HUES48 (cell line): ENCODE measurements at regions not wholly inside any gene's neighbourhood (a gene's known extent, or its start where the extent isn't known, plus 50 kb on each side); places are given as distances from the start of the nearest gene placed in this dataset.
"Not testable (repeated sequence)": the region's sequence is repeated elsewhere in the genome, so short reads cannot be mapped to it uniquely, and the experiment has no call there.

Source experiments
- H3K27ac ChIP-seq: one replicate; pipeline ENCODE4 v1.7.0; 2013; ENCODE audit warnings: low read depth, low read length, inconsistent platforms
- H3K27me3 ChIP-seq: 2 replicates; pipeline ENCODE4 v1.6.1; 2013; ENCODE audit warnings: mild to moderate bottlenecking, low read length; ENCODE audit not compliant: control insufficient read depth, insufficient read depth
- H3K36me3 ChIP-seq: 2 replicates; pipeline ENCODE4 v1.6.1; 2013; ENCODE audit warnings: low read length; ENCODE audit not compliant: control insufficient read depth, insufficient read depth
- H3K4me1 ChIP-seq: 2 replicates; pipeline ENCODE4 v1.6.1; 2013; ENCODE audit warnings: mild to moderate bottlenecking, low read length; ENCODE audit not compliant: control insufficient read depth, insufficient read depth
- H3K4me3 ChIP-seq: 2 replicates; pipeline ENCODE4 v1.5.1; 2013; ENCODE audit warnings: mild to moderate bottlenecking, low read depth, low read length
- H3K9ac ChIP-seq: 2 replicates; pipeline ENCODE4 v1.6.1; 2013; ENCODE audit warnings: mild to moderate bottlenecking, low read depth, low read length, moderate library complexity
- H3K9me3 ChIP-seq: 2 replicates; pipeline ENCODE4 v1.6.1; 2013; ENCODE audit warnings: low read length; ENCODE audit not compliant: control insufficient read depth, insufficient read depth

- not testable (repeated sequence) for H3K4me3 ChIP-seq, H3K36me3 ChIP-seq, H3K9ac ChIP-seq, H3K27me3 ChIP-seq, H3K4me1 ChIP-seq, H3K9me3 ChIP-seq, H3K27ac ChIP-seq
Observed at GRCh38 chr9:67175167-67175566, 182.8 kb upstream of the SPATA31A3 start.

GRCh38 chr9:67171721-67172120 lies 179.4 kb upstream of the SPATA31A3 start:
- not testable (repeated sequence) for H3K4me1 ChIP-seq, H3K27me3 ChIP-seq

GRCh38 chr9:67168530-67169157 lies 176.3 kb upstream of the SPATA31A3 start:
- H3K4me1 ChIP-seq, H3K27ac ChIP-seq, H3K27me3 ChIP-seq, H3K9me3 ChIP-seq, H3K36me3 ChIP-seq, H3K4me3 ChIP-seq, H3K9ac ChIP-seq: not testable (repeated sequence)

More at GRCh38 chr9:67171721-67172120, 179.4 kb upstream of the SPATA31A3 start:
- not testable (repeated sequence) for H3K9me3 ChIP-seq, H3K9ac ChIP-seq, H3K4me3 ChIP-seq, H3K27ac ChIP-seq, H3K36me3 ChIP-seq

- H3K36me3 ChIP-seq, H3K9ac ChIP-seq, H3K27me3 ChIP-seq, H3K4me3 ChIP-seq, H3K9me3 ChIP-seq, H3K27ac ChIP-seq, H3K4me1 ChIP-seq: not testable (repeated sequence)
Observed at GRCh38 chr9:67166335-67166734, 174.0 kb upstream of the SPATA31A3 start.

GRCh38 chr9:67162827-67163226 lies 170.5 kb upstream of the SPATA31A3 start:
- H3K4me1 ChIP-seq, H3K4me3 ChIP-seq, H3K9ac ChIP-seq, H3K27me3 ChIP-seq, H3K27ac ChIP-seq, H3K9me3 ChIP-seq, H3K36me3 ChIP-seq: not testable (repeated sequence)

DNA sequence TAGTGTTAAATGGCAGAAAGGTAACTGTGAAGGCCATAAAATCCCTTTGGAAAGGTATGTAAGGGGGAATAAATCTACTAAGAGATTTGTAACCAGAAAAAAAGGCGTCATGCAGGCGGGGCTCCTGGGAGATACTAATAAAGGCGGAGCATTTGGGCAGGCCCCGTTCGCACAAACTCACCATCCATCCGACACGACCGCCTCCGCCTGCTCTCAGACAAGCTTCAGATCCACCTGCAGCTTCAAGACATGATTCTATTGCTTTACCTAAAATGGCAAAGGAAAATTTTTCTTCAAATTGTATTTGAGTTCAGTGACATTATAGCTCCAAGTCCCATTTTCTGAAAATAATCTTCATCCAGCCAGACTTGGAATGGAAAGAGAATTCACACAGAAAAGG lies 162.9 kb upstream of the SPATA31A3 start:
- not testable (repeated sequence) for H3K27me3 ChIP-seq, H3K9ac ChIP-seq, H3K36me3 ChIP-seq, H3K4me3 ChIP-seq, H3K27ac ChIP-seq, H3K4me1 ChIP-seq, H3K9me3 ChIP-seq

DNA sequence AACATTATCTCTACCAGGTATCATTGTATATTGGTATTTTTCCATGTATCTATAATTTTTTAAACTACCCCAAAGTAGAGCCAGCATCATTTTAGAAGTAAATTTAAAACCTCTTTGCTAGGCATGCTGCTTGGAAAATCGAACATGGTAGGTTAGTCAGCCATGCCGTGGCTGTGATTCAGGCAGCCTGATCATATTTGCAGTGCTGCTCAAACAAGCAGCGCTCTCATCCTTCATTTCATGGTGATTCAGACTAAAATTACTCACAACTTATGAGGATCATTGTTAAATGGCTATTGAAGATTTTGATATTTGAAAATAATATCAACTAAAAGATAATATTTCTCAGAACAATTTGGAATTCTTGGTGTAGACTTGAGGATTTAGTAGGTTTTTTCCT lies 161.2 kb upstream of the SPATA31A3 start:
- H3K27ac ChIP-seq, H3K9ac ChIP-seq, H3K36me3 ChIP-seq, H3K4me1 ChIP-seq, H3K4me3 ChIP-seq, H3K9me3 ChIP-seq, H3K27me3 ChIP-seq: not testable (repeated sequence)

GRCh38 chr9:67142392-67143107 lies 150.2 kb upstream of the SPATA31A3 start:
- H3K36me3 ChIP-seq, result not testable (repeated sequence)

DNA sequence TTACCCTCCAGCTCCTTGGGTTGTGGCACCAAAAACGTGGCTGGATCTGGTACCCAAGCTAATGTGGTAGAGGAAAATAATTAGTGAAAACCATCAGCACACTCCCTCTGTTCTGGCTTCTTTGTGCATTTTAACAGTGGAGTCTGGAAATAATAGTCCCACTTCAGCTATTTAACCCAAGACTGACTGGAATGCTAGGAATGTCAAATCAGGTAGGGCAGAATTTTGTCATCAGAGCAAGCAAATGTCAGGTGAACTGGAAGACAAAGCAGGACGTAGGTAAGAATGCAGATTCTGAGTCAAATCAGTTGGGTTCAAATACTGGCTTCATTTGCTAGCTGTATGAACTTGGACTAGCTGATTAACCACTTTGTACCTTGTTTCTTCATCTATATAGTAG lies 144.0 kb upstream of the SPATA31A3 start:
- H3K4me3 ChIP-seq, H3K4me1 ChIP-seq, H3K9me3 ChIP-seq, H3K27me3 ChIP-seq, H3K27ac ChIP-seq, H3K36me3 ChIP-seq, H3K9ac ChIP-seq: not testable (repeated sequence)

More at GRCh38 chr9:67142392-67143107, 150.2 kb upstream of the SPATA31A3 start:
- H3K27ac ChIP-seq, H3K4me3 ChIP-seq, H3K27me3 ChIP-seq, H3K4me1 ChIP-seq, H3K9ac ChIP-seq, H3K9me3 ChIP-seq: not testable (repeated sequence)

GRCh38 chr9:67133124-67133523 lies 140.8 kb upstream of the SPATA31A3 start:
- H3K4me1 ChIP-seq, H3K27me3 ChIP-seq, H3K4me3 ChIP-seq, H3K36me3 ChIP-seq, H3K9ac ChIP-seq, H3K27ac ChIP-seq, H3K9me3 ChIP-seq: not testable (repeated sequence)

DNA sequence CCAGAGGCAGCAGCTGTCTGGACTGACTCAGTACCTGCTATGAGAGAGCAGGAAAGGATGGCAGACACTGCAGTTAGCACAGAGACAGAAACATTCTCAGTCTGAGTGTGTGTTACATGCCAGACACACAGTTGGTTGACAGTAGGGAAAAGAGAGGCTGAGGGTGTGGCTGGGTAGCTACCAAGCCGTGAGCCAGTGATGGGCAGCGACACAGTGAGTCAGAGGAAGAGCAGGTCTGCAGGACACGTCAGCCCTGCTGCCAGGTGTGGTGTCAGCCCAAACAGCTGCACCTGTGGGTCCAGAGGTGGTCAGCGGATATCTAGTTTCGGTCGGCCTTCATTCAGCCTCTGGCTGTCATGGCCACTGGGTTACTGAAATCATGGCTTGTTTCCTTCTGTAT lies 124.4 kb upstream of the SPATA31A3 start:
- H3K4me1 ChIP-seq, H3K27me3 ChIP-seq, H3K4me3 ChIP-seq, H3K9me3 ChIP-seq, H3K9ac ChIP-seq, H3K36me3 ChIP-seq, H3K27ac ChIP-seq: not testable (repeated sequence)
